DMS153 treated with DMSO at 0.1 percent for 48 hours (cell line): ENCODE measurements at regions not wholly inside any gene's neighbourhood (a gene's known extent, or its start where the extent isn't known, plus 50 kb on each side); places are given as distances from the start of the nearest gene placed in this dataset.

Experiments used
- DNase-seq: peaks from one replicate; lab custom pipeline; 2025; ENCODE audit not compliant: unreplicated experiment; lab: John Stamatoyannopoulos, UW

DNA sequence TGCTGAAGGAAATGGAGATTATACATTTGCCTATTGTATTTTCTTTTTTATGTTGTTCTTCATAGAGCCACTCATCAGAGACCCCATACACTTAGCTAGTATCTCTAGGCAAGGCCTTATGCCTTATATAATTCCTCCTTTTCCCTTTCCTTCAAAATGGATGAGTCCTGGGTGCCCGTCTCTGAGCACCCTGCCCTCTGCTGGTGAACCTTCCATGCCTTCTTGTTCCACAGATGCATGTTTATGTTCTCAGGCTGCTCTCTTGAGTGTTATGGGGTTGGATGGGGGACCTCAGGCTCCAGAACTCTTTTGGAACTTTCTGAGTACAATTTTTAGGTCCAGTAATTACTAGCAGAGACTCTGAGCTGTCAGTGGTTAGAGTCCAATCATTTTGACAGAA, 368.6 kb upstream of the SPRED2 start:
- DNase-seq = no peak

DNA sequence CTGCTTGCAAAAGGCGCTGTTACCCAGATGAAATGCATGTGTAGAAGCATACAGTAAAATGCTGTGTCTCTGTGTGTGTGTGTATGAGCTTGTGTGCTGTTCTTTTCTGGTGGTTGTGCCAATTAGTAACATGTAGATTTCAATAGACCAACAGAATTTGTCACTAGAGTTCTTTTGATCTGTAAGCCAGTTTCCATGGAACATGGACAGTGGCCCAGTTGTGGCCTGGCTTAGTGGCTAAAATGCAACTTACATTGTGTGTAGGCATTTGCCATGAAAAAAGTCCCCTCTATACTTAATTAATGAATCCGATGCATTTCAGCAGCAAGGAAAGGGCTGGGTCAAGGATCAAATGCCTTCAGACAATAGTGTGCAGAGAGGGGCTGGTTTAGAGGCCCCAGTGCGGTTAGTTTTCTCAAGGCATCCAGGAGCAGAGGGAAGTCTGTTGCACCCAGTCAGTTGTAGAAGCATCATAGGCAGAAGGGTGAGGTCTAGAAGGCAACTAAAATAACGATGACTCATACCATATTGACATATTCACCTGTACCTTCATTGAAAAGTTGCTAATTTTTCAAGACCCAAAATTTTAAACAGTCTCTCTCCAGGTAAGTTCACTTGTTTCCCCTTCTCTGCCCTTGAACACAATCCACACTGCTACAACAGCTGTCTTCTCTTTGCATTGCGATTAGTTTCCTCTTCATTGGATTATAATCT, 366.9 kb upstream of the SPRED2 start:
- no peak for DNase-seq

DNA sequence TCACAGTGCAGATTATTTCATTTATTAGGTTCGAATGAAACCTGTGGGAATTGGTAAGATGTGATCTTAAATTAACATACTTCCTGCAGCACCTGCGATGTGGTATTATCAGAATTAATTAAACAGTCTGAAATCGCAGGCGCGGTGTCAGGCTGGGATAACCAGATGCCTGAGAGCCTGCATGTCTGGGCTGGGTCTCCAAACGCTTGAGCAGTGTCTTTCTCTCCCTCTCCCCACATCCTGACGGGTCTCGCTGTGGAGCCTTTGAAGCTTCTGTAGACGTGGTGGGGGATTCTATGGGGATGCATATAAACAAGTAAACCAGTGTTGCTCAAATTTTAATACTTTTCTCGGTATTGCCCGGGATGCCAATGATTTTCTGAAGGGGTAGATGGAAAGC, 366.2 kb upstream of the SPRED2 start:
- no peak for DNase-seq

DNA sequence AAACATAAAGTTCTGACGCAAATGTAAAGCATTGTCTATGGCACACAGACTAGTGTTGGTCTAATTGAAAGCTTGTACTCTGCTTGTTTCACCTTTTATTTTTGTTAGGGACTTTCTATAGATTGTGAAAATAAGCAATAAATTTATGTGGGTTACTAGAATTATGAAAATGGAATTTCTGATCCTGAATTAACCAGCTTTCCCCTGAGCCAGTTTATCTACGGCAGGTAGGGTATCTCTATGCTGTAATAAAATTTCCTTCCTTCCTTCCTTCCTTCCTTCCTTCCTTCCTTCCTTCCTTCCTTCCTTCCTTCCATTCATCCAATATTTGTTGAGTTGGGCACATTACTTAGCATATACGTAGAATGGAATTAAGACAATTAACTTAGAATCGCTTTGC, 362.6 kb upstream of the SPRED2 start:
- no peak for DNase-seq

DNA sequence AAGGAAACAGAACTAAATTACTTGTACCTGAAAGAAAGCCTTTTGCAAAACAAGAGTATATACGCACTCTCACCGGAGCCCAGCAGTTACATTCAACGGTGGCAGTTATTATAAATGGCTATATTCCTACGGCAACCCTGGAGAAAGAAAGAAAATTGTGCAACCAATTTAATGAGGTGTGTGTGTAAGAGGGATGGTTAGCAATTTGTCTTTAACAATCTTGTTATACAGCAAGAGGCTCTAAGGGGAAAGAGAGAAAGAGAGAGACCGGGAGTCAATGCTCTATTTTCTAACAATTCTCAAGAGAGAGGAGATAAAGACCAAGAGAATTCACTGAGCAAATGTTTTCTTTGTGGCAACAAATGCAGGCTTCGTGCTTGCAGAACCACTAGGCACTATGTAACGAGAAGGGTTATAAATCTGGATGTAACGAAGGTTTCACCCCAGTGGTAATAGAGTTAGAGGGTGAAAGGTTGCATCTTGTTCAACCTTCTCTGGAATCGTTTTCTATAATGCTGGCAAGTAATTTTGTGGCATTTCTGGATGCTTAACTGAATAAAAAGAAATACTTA, 359.1 kb upstream of the SPRED2 start:
- DNase-seq = no peak

DNA sequence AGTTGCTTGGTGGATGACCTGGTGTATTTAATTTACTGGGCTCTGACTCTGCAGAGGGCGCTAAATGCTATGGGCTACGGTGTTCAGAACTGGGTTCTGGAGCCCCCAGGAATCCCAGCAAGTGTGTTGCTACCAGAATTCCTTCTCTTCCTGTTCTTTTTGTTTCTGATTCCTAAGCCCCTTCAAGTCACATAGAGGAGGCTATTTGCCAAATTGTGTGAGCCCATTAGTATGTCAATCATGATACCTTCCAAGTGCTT, 358.2 kb upstream of the SPRED2 start:
- no peak for DNase-seq

DNA sequence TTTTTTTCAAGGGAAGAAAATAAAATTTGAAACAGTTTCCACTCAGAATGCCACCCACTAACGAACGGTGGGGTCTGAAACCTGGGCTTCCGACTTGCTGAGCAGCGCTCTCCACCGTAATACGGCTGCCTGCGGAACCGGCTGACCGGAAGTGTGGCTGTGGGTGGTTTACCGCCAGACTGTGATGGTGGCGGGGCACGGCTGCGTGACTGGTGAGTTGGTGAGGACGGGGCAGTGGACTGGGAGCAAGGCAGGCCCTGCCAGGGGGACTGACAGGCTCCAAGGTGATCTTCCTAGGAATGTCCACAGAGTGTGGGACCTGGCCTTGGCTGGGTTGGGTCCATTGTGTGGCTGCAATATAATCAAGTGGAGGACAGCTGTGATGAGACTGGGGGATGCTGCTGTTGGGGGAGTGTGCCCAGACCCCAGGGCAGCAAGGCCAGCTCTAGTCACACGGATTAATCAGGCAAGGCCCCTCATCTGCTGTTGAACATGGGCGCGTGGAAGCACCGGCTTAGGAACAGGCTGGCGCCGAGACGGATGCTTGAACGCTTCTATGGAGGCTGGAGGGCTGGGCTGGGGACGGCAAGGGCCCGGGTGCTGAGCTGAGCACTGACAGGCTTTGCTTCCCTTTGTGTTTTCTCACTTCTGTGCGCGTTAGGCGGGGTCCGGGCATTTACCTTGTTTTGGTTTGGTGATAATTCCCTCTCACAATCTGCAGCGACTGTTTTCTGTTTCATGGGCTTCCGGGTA, 357.7 kb upstream of the SPRED2 start:
- DNase-seq = no peak

DNA sequence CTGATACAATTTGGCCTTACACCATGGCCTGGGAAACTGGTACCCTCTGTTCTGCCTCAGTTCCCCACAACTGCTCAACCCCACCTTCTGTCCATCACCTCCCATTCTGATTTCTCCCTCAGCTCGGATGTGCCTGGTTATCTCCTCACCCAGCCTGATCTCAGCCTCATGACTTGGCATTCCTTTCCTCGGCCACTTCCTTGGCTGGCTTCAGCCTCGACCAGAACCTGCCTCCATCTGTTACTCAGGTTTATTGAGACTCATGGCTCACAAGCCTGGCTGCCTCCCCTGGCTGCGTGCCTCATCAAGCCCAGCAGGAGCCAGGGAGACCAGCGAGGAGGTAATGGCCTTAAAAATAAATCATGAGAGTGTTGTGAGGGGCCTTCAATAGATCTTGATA, 356.2 kb upstream of the SPRED2 start:
- DNase-seq = no peak

DNA sequence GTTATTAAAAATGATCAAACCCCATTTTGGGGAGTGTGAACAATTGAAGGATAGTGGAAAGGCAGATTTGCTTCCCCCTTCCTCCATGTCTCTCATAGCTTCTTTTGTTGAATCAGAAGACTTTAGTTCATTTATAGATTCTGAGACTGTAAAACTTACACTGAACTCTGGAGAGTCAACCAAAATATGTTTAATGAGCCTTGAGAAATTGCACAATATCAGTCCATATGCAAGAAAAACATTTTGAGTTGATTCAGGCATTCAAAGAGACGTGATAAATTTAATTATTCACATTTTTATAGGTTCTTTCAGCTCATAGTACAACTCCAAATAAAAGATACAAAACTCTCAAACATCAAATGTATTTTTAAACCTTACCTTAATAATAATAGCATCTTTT, 354.4 kb upstream of the SPRED2 start:
- no peak for DNase-seq

DNA sequence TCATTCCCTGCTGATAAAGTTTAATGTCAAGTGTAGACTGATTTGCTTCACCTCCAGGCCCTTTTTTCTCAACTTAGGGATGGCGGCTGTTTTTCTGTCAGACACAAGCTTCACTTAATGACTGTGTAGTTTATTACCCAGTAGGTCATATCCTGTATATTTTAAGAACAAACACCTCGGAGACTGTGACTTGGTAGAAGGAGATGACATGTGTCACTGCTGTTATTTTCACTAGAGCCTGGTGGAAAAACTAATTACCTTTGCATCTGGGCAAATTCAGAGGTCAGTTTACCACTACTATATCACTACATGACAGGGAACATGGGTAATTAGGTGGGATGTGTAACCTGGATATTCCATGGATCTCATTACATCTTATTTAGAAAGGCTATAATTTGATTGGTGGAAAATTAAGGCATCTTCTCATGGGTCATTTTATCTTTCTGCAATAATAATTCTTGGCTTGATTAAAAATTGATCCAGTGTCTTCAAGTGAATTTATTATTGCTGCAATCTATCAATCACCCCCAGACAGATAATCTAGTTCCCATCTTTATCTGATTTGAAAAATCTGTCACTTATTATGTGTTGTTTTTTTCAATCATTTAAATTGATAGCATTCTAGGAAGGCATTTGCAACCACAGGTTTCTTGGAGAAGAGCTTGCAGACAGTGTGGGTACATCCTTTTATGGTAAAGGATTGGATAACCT, 353.8 kb upstream of the SPRED2 start:
- no peak for DNase-seq

DNA sequence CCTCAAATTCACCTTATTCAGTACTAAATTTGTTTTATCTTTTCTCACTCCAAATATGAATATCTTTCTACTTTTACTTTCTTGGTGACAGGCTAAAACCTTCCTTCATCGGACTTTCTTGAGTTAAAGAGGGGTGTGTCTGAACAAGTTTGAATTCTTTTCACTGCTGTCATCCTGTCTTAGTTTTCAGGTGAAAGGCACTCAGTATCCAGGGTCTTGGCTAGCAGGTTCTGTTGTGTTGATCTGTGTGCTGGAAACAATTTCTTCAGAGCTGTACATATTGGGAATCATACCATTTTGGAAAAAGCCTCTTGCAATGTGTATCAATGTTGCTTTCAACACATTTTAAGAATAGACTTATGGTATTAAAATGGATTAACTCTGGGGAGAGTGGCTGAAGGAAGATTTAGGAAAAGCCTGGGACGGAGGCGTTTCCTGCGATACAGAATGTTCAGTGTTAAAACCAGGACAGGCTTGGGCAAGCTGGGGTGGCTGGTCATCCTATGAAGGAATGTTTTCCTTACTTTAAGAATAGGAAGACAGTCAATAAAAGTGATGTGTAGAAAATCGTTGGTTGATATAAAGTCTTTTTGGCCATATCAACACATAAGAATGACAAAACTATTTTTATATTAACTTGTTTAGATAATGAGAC, 350.7 kb upstream of the SPRED2 start:
- DNase-seq = no peak

DNA sequence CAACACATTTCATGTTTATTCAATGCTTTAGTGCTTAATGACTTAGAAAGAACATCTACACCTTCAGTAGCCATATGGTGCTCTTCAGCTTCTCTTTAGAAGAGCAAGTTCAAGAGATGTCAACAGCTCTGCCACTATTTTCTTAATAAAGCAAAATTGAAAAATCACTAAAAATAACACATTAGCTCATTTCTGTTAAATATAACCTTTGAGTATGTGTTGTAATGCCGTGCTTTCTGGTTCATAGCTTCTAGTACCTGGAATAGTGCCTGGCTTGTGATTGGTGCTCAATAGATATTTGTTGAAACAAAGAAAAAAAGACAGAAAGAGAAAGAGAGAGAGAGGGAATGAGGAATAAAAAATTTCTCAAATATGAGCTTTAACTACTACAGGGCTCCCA, 349.8 kb upstream of the SPRED2 start:
- DNase-seq = no peak

DNA sequence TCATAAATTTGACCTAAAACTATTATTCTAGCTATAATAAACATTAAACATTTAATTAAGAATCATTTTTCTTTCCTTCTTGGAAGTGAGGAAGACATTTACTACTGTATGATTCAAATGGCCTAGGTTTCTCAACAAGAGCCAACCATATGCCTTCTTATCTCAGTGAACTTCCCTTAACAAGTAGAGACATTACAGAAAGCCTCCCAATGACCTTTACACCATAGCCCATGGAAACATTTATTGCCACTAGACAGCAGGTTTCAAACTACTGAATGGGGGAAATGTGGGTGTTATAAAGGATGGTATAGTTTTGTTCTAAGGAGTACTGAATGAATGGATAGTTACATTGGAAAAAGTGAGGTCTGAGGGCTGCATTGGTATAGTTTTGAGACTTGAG, 349.4 kb upstream of the SPRED2 start:
- DNase-seq = no peak

DNA sequence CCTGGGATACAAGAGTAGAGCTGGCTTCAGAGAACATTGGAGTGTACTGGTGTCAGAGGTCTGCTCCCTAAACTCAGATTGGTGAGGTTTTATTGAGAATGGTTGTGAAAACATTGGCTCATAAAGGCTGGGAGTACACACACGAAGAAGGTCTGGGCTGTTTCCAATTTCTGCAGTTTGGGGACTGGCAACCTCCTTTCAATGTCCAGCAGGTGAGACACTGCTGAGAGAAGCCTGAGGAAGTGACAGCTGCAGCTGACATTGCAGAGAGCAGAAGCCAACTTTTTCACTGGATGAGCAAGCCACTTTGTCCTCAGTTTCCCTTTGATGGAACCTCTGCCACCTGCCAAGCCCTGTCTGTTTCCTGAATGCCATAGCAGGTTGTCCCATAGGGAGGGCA, 346.6 kb upstream of the SPRED2 start:
- no peak for DNase-seq

DNA sequence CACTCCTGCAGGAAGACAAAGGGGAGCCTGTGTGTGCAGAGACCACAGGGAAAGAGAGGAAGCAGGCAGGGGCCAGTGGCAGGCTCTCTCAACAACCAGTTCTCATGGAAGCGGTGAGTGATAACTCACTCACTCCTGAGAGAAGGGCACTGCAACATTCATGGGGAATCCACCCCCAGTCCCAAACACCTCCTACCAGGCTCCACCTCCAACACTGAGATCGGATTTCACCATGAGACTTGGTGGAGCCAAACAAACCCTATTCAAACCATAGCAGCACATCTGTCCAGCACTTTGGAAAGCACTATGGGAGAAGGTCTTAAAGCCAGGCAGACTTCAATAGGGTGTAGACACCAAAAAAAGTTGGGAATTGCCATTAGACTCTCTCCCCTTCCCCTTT, 345.7 kb upstream of the SPRED2 start:
- no peak for DNase-seq

DNA sequence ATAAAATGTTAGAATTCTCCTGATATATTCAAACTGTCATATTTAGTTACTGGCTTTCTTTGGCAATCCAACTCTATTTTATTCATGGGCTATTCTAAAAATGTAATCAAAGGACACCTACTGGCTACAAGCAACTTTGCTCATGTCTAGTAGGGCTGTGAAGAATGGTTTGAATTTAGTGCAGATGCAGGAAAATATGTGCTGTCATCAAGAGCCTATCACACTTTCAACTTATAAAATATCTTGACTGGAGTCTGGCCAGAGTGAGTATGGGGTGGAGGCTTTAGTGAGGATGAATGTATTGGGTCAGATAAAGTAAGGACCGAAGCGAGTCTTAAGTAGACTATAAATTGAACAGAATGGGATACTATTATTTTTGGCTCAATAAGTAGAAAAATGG, 343.4 kb upstream of the SPRED2 start:
- DNase-seq = no peak

DNA sequence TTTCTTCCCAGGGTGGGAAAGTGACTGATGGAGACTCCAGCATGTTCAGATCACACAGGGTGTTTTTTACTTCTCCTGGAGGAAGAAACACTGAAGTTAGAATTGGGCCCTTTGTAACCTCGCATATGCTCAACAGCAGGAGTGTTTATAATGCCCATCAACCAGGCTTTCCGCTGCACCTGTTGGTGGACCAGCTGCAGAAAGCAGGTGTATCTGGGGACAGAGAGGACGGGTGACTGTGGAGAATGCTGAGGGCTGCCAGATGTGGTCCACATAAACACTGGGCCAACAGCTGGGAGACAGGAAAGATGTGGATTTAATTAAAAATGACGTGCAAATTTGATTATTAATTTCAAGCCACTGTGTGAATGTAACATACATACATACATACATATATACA, 335.5 kb upstream of the SPRED2 start:
- DNase-seq = no peak

DNA sequence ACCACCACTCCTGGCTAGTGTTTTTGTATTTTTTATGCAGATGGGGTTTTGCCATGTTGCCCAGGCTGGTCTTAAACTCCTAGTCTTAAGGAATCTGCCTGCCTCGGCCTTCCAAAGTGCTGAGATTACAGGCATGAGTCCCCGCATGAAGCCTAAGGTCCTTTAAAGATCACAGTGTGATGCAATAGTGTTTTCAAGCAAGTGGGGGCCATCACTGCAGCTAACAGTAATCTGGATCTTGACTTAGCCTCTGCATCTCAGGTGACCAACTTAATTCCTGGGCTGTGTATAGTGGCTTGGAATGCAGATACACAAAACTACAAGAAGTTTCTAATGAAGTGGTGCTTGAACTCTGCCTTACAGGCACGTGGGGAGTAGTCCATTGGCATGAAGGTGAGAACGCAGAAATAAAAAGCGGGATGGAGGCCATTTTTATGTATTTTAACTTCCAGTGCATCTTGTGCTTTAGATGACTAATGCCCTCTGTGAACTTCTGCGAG, 334.4 kb upstream of the SPRED2 start:
- DNase-seq = no peak

DNA sequence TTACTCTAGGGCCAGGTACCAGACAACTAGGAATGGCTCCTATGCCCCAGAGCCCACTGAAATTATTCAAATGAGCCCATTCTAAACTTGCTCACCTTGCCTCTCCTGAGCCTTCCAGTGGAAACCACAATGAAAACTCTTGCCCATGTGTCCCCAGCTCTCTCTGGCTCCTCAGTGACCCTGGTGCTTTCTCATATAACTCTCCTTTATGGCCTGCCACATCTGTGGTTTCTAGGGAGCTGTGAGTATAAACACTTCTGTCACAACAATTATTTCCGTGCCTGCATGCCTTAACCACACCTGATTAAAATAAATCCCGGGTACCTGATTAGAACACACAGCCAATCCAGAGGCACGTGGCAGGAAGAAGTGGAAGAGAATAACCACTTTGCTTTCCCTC, 333.0 kb upstream of the SPRED2 start:
- no peak for DNase-seq

DNA sequence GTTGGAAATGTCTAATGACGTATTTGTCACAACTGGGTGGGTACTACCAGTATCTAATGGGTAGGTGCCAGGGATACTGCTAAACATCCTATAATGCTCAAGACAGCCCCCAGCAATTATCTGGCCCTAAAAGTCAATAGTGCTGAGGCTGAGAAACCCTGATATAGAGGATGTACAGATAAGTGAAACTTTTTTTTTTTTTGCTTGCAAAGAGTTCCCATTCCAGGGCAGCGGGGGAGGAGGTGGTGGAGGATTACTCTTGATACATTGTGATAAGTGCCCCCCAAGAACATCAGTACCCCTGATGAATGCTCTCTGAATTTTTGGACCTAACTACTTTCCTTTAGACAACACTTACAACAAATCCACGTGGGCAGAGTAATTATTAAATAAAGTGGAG, 329.7 kb upstream of the SPRED2 start:
- no peak for DNase-seq

DNA sequence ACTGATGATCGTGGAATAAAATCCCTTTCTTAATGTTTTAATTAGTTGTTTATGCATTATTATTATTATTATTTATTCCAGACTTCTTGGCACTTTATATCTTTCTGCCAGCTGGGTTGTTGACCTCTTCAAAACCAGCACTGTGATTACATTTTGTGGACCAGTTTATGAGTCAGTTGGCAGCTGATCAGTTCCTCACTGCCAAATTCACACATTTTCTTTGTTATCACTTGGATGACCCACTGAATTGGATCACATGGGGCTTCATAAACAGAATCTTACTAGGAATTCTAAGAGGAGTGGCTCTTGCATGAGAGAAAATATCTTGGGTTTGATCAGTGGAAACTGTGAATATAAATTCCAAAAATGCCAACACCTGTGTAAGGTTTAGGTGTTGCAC, 321.8 kb upstream of the SPRED2 start:
- DNase-seq = no peak

DNA sequence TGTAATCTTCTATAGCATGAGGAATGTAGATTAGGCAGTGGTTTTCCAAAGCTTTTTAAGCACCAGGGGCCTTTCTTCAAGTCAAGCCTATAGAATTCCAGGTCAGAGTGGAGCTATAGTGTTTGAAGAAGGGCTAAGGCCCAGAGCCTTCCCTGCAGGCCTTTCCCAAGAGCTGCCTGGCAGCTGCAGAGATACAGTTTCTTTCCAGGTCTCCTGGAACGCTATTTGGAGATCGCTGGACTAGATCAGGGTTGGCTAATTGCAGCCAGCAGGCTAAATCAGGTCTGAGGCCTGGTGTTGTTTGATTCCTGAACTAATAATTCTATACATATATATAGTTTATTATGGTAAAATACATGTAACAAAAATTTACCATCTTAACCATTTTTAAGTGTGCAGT, 319.0 kb upstream of the SPRED2 start:
- DNase-seq = no peak
